Left ventricle myocardium inferior (tissue), 1 donor: ENCODE measurements at regions not wholly inside any gene's neighbourhood (a gene's known extent, or its start where the extent isn't known, plus 50 kb on each side); places are given as distances from the start of the nearest gene placed in this dataset.
"Not testable (repeated sequence)": the region's sequence is repeated elsewhere in the genome, so short reads cannot be mapped to it uniquely, and the experiment has no call there.

Experiments used
- DNase-seq: peaks from one replicate; pipeline ENCODE4 v3.0.0-alpha.2; 2020
- H3K27ac ChIP-seq: fragments of 200-600 bp; replicated peaks from 2 replicates; pipeline ENCODE4 v1.8.0; 2021
- H3K27me3 ChIP-seq: fragments of 200-600 bp; 2 replicates; pipeline ENCODE4 v1.8.0; 2021; ENCODE audit warnings: low read depth
- H3K36me3 ChIP-seq: fragments of 200-600 bp; 2 replicates; pipeline ENCODE4 v1.8.0; 2021
- H3K4me1 ChIP-seq: fragments of 200-600 bp; 2 replicates; pipeline ENCODE4 v1.8.0; 2021
- H3K4me3 ChIP-seq: fragments of 200-600 bp; 2 replicates; pipeline ENCODE4 v1.8.0; 2021; ENCODE audit warnings: mild to moderate bottlenecking, moderate library complexity
- H3K9me3 ChIP-seq: fragments of 200-600 bp; replicated peaks from 2 replicates; pipeline ENCODE4 v1.8.0; 2021
- intact Hi-C: fragments of 100-400 bp; cut with micrococcal nuclease; formaldehyde crosslinking; loops from one replicate; pipeline ENCODE4 v1.11.0; 2022
- TF ChIP-seq, protein P1 (sequence below): fragments of 200-600 bp; IDR thresholded peaks from 2 replicates; pipeline ENCODE4 v1.8.0; 2021; ENCODE audit warnings: antibody characterized with exemption, mild to moderate bottlenecking, borderline replicate concordance
- donor health status: DM: no; HTN: yes; CAD: no; lungs with severe emphysema.

DNA sequence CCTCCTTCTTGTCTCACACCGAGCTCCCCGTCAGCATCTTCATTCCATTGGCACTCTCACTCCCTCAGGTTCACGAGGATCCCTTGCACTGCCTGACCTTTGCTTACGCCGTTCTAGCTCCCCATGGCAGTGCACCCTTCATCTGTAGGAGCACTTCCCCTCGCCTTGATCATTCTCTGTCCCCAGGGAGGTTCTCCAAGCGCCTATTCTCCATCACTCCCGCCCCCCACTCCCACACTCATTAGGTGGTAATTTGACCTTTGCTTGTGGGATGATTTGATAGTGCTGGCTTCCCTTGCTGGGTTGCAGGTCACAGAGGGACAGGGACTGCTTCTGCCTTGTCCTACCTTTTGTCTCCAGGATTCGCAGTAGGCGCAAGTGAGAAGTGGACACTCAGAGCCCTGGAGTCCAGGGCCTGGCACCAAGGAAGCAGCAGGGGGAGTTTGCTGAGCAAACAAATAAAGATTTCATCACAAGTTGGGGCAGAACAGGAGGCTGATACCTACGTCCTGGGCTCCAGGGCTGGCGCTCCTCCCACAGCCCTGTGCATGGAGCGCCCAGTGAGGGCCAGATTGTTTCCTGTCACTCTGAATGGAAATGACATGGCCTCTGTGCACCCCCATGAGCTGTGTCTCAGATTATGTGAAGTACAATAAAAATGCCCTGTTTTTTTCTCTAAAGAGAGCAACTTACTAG, 82.0 kb upstream of the RUNX3 start:
- Histone ChIP-seq H3K9me3 (no peaks in the 10 kb centered on the region), H3K27ac (no peak overlapping the region), H3K36me3 (no peaks in the 10 kb centered on the region), H3K4me3 (no peak overlapping the region), H3K4me1 (peaks cover under 1% of the 10 kb centered on the region), H3K27me3 (peaks cover 70% of the 10 kb centered on the region)
- intact Hi-C loops = no loop called here
- TF ChIP-seq, protein P1, sequence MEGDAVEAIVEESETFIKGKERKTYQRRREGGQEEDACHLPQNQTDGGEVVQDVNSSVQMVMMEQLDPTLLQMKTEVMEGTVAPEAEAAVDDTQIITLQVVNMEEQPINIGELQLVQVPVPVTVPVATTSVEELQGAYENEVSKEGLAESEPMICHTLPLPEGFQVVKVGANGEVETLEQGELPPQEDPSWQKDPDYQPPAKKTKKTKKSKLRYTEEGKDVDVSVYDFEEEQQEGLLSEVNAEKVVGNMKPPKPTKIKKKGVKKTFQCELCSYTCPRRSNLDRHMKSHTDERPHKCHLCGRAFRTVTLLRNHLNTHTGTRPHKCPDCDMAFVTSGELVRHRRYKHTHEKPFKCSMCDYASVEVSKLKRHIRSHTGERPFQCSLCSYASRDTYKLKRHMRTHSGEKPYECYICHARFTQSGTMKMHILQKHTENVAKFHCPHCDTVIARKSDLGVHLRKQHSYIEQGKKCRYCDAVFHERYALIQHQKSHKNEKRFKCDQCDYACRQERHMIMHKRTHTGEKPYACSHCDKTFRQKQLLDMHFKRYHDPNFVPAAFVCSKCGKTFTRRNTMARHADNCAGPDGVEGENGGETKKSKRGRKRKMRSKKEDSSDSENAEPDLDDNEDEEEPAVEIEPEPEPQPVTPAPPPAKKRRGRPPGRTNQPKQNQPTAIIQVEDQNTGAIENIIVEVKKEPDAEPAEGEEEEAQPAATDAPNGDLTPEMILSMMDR = no peak
- no peak for DNase-seq

DNA sequence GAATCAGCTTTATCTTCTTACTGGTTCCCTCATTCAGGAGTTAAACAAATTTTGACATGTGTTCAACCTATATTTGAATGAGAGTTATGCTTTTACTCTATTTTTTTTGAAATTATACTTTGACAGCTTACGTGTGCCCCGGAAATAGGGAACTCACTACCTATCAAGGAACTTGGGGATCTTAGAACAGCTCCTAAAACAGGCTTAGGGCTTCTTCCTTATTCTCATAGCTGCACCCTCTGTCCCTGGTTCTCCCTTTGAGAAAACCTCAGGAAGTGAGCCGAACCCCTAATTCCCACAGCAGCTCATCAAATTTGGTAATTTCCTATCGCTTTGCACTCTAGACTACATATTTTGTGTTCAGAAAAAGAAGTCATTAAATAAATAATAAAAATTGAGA, 81.2 kb upstream of the RUNX3 start:
- H3K4me3 ChIP-seq = no peak overlapping the region
- peaks cover 7% of the 10 kb centered on the region for H3K4me1 ChIP-seq
- no peaks in the 10 kb centered on the region for H3K9me3 ChIP-seq
- TF ChIP-seq, protein P1 = no peak
- DNase-seq = no peak
- intact Hi-C loops = no loop called here
- peaks cover 70% of the 10 kb centered on the region for H3K27me3 ChIP-seq
- no peak overlapping the region for H3K27ac ChIP-seq
- H3K36me3 ChIP-seq = no peaks in the 10 kb centered on the region

DNA sequence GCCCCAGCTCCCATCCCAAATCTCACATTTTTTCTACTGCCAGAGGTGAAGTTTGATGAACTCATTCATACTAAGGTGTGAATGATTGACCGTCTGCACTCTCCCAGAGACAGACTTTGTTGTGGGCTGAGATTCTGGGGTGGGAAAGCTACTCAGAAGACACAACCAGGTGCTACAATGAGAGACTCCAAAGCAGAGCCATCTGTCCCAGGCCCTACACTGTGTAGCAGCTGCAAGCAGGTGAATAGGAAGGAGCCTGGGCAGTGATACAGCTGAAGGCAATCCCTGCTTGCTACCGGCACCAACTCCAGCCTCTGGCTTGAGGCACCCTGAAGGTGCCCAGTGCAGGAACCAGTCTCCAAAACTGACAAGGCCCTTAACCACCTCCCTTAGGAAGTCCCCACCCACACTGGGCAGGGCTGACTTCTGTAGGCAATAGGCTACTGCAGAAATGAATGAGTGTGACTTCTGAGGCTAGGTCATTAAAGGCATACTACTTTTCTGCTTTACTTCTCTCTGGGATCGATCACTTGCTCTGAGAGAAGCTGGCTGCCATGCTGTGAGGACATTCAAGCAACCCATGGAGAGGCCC, 79.7 kb upstream of the RUNX3 start:
- Histone ChIP-seq H3K4me1 (peaks cover 7% of the 10 kb centered on the region), H3K4me3 (no peak overlapping the region), H3K9me3 (no peaks in the 10 kb centered on the region), H3K27me3 (peaks cover 75% of the 10 kb centered on the region), H3K36me3 (no peaks in the 10 kb centered on the region), H3K27ac (no peak overlapping the region)
- no peak for DNase-seq
- TF ChIP-seq, protein P1 = no peak
- intact Hi-C loops = no loop called here

DNA sequence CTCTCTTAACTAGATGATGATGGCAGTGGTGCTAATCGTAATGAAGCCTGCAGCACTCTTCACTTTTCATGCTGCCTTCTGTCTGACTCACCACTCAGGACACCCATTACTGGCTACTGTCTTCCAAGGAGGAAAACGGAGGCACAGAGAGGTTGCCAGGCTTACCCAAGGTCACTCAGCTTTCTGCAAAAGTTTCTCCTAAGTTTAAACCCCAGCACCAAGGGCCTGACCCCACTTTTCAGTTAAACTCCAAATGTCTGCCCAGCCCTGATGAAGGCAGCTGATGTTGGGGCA, 78.1 kb upstream of the RUNX3 start:
- TF ChIP-seq, protein P1 = no peak
- peaks cover 7% of the 10 kb centered on the region for H3K4me1 ChIP-seq
- DNase-seq = no peak
- no peak overlapping the region for H3K4me3 ChIP-seq
- intact Hi-C loops = no loop called here
- peaks cover 66% of the 10 kb centered on the region for H3K27me3 ChIP-seq
- no peaks in the 10 kb centered on the region for H3K9me3 ChIP-seq
- no peak overlapping the region for H3K27ac ChIP-seq
- no peaks in the 10 kb centered on the region for H3K36me3 ChIP-seq

DNA sequence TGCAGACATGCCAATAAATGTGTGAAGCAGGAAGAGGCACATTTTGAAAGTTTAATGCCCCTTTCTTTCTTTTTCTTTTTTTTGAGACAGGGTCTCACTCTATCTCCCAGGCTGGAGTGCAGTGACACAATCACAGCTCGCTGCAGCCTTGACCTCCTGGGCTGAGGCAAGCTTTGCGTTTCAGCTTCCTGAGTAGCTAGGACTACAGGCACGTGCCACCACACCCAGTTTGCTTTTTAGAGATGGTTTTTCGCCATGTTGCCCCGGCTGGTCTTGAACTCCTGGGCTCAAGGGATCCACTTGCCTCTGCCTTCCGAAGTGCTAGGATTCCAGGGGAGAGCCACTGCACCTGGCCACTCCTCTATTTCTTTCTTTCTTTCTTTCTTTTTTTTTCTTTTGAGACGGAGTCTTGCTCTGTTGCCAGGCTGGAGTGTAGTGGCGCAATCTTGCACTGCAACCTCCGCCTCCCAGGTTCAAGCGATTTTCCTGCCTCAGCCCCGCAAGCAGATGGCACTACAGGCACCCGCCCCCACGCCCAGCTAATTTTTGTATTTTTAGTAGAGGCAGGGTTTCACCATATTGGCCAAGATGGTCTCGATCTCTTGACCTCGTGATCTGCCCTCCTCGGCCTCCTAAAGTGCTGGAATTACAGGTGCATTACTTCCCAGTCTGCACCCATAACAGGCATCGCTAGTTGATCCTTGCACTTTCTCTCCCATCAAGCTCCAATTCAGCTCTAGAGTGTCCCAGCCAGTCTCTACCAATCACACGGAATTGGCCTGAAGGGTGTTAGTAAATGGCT, 77.5 kb upstream of the RUNX3 start:
- H3K4me3 ChIP-seq, DNase-seq, H3K36me3 ChIP-seq, H3K9me3 ChIP-seq, intact Hi-C loops, H3K4me1 ChIP-seq, H3K27ac ChIP-seq: not testable (repeated sequence)
- H3K27me3 ChIP-seq = peaks cover 61% of the 10 kb centered on the region

DNA sequence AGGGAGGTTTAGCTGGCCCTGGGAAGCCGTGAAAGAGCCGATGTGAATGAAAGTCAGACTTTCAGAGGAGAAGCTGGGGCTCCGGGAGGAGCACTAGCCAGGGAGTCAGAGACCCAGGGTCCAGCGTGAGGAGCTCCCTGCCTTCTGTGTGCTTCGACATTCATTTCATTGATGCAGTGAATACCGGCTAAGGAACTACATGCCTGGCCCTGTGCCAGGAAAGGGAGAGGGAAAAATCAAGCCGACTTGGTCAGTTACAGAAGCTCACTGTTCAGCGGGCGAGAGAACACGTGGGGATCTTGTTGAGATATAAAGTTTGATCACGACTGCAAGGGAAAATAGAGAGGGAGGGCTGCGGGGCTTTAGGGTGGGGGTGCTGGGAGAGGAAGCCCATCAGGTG, 76.7 kb upstream of the RUNX3 start:
- intact Hi-C loops = no loop called here
- no peak overlapping the region for H3K27ac ChIP-seq
- no peaks in the 10 kb centered on the region for H3K36me3 ChIP-seq
- no peak for DNase-seq
- H3K4me1 ChIP-seq = peaks cover 7% of the 10 kb centered on the region
- TF ChIP-seq, protein P1 = no peak
- no peak overlapping the region for H3K4me3 ChIP-seq
- H3K9me3 ChIP-seq = no peaks in the 10 kb centered on the region
- H3K27me3 ChIP-seq = peaks cover 60% of the 10 kb centered on the region
